ENCODE measurements at regions not wholly inside any gene's neighbourhood (a gene's known extent, or its start where the extent isn't known, plus 50 kb on each side); places are given as distances from the start of the nearest gene placed in this dataset.

- Histone ChIP-seq H3K9ac (ENCODE audit: low read length) (no peak overlapping the region), H2AFZ (ENCODE audit: low read depth, low read length) (no peak overlapping the region), H3K79me2 (ENCODE audit: low read length) (no peaks in the 10 kb centered on the region), H3K4me2 (ENCODE audit: low read length) (no peak overlapping the region), H3K4me1 (ENCODE audit: low read length) (no peaks in the 10 kb centered on the region), H3K4me3 (ENCODE audit: low read length) (no peak overlapping the region), H3K27me3 (ENCODE audit: low read depth, low read length) (peaks cover 9% of the 10 kb centered on the region; the same call in 1 of the 2 replicates), H3K27ac (ENCODE audit: low read length) (no peak overlapping the region), H3K36me3 (replicated peaks; ENCODE audit: low read depth, low read length) (no peaks in the 10 kb centered on the region), H4K20me1 (ENCODE audit: insufficient read depth, low read length) (no peaks in the 10 kb centered on the region), H3K9me3 (ENCODE audit: insufficient read depth, low read length) (no peaks in the 10 kb centered on the region)
- TF ChIP-seq CTCF (IDR thresholded peaks at IDR 0.05; ENCODE audit: low read depth, low read length) (no peak), EZH2phosphoT487 (IDR thresholded peaks at IDR 0.05; ENCODE audit: low read depth) (no peak)
Observed at GRCh38 chr2:41854227-41854626, 193.6 kb upstream of the PKDCC start.

DNA sequence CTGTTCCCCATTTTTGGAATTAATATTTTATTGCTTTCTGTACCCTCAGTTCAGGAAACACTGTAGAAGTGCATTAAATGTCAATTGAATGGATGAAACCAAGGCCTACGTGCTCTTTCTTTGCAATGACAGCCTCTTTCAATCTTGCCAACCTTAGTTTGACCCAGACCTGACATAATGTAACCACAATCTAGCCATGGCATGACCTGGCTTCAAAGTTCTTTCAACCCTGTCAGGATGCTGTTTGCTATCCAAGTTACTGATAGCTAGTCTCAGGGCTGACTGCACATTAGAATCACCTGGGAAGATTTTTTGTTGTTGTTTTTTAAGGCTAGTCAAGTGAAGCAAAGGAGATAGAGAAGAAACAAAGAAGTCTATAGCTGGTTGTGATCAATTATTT lies 190.9 kb upstream of the PKDCC start:
- H2AFZ ChIP-seq (ENCODE audit: low read depth, low read length) = no peak overlapping the region
- no peak overlapping the region for H3K27ac ChIP-seq (ENCODE audit: low read length)
- TF ChIP-seq CTCF (IDR thresholded peaks at IDR 0.05; ENCODE audit: low read depth, low read length) = no peak
- no peak for TF ChIP-seq EZH2phosphoT487 (IDR thresholded peaks at IDR 0.05; ENCODE audit: low read depth)
- H3K9me3 ChIP-seq (ENCODE audit: insufficient read depth, low read length) = no peaks in the 10 kb centered on the region
- H3K9ac ChIP-seq (ENCODE audit: low read length) = no peak overlapping the region
- H3K4me3 ChIP-seq (ENCODE audit: low read length) = no peak overlapping the region
- H3K79me2 ChIP-seq (ENCODE audit: low read length) = no peaks in the 10 kb centered on the region
- no peaks in the 10 kb centered on the region for H4K20me1 ChIP-seq (ENCODE audit: insufficient read depth, low read length)
- H3K4me2 ChIP-seq (ENCODE audit: low read length) = no peak overlapping the region
- no peaks in the 10 kb centered on the region for H3K4me1 ChIP-seq (ENCODE audit: low read length)
- H3K27me3 ChIP-seq (ENCODE audit: low read depth, low read length) = peaks cover 14% of the 10 kb centered on the region
- no peaks in the 10 kb centered on the region for H3K36me3 ChIP-seq (replicated peaks; ENCODE audit: low read depth, low read length)

DNA sequence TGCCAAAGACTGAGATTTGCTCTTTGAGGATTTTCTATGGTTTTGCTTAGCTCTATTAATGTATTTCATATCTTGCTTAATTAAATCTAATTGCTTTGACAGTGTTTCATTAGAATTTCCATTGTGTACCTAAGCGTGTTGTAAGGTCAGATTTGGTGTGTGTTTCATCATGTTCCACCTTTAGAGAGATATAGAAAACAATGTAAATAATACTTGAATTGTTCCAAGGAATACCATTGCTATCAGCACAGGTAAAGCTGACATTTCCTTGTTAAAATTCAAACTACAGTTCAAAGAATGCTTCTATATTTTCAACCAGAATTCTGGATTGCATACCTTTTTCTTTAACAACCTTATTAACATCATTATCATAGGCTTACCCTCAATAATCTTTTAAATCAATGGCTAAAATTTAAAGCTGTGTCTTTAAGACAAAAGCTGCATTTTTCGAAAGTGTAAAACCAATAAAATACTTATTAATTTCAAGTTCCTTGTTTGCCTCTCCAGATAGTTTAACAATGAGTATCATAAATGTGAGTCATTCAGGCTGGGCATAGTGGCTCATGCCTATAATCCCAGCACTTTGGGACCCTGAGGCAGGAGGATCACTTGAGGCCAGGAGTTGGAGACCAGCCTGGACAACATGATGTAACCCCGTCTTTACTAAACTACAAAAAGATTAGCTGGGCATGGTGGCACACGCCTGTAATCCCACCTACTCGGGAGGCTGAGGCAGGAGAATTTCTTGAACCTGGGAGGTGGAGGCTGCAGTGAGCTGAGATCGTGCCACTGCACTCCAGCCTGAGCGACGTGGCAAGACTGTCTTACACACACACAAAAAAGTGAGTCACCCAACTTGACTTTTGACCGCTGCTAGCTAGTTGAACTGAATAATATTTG lies 188.0 kb upstream of the PKDCC start:
- Histone ChIP-seq H3K4me1 (ENCODE audit: low read length) (no peaks in the 10 kb centered on the region), H3K36me3 (replicated peaks; ENCODE audit: low read depth, low read length) (no peaks in the 10 kb centered on the region), H3K9ac (ENCODE audit: low read length) (no peak overlapping the region), H3K27me3 (ENCODE audit: low read depth, low read length) (peaks cover 14% of the 10 kb centered on the region), H3K27ac (ENCODE audit: low read length) (no peak overlapping the region), H2AFZ (ENCODE audit: low read depth, low read length) (no peak overlapping the region), H4K20me1 (ENCODE audit: insufficient read depth, low read length) (no peaks in the 10 kb centered on the region), H3K79me2 (ENCODE audit: low read length) (no peaks in the 10 kb centered on the region), H3K4me3 (ENCODE audit: low read length) (no peak overlapping the region), H3K9me3 (ENCODE audit: insufficient read depth, low read length) (no peaks in the 10 kb centered on the region), H3K4me2 (ENCODE audit: low read length) (no peak overlapping the region)
- TF ChIP-seq CTCF (IDR thresholded peaks at IDR 0.05; ENCODE audit: low read depth, low read length) = no peak

DNA sequence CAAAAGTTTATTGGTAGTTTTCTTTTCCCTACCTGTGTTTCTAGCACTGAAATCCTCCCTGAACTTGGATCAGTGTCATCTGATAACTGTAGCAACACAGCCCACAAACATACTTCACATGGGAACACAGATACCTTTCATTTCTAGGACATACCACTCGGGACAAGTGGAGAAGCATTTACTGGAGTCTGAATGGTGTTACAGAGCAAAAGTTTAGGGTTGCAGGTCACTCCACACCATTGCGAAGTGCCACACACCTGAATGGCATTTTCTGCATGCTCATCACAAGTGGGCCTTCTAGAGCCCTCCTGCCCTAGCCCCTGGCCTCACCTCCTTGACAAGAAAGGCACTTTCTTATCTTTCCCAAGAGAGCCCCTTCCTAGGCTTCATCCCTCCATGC lies 184.8 kb upstream of the PKDCC start:
- Histone ChIP-seq H4K20me1 (ENCODE audit: insufficient read depth, low read length) (no peaks in the 10 kb centered on the region), H3K79me2 (ENCODE audit: low read length) (no peaks in the 10 kb centered on the region), H3K36me3 (replicated peaks; ENCODE audit: low read depth, low read length) (no peaks in the 10 kb centered on the region), H3K4me3 (ENCODE audit: low read length) (no peak overlapping the region), H3K9me3 (ENCODE audit: insufficient read depth, low read length) (no peaks in the 10 kb centered on the region), H3K4me1 (ENCODE audit: low read length) (no peaks in the 10 kb centered on the region), H3K27ac (ENCODE audit: low read length) (no peak overlapping the region), H2AFZ (ENCODE audit: low read depth, low read length) (no peak overlapping the region), H3K27me3 (ENCODE audit: low read depth, low read length) (peaks cover 26% of the 10 kb centered on the region), H3K9ac (ENCODE audit: low read length) (no peak overlapping the region), H3K4me2 (ENCODE audit: low read length) (no peak overlapping the region)
- no peak for TF ChIP-seq CTCF (IDR thresholded peaks at IDR 0.05; ENCODE audit: low read depth, low read length)
- TF ChIP-seq EZH2phosphoT487 (IDR thresholded peaks at IDR 0.05; ENCODE audit: low read depth) = no peak
